Panc1 (cell line): ENCODE measurements at regions not wholly inside any gene's neighbourhood (a gene's known extent, or its start where the extent isn't known, plus 50 kb on each side); places are given as distances from the start of the nearest gene placed in this dataset.

Experiments
- CTCF ChIP-seq: fragments of 450-650 bp; IDR thresholded peaks from 2 replicates; pipeline ENCODE4 v1.5.1; 2017; ENCODE audit warnings: mild to moderate bottlenecking
- TCF7L2 ChIP-seq: IDR thresholded peaks from 2 replicates; pipeline ENCODE4 v1.6.1; 2011; ENCODE audit warnings: mild to moderate bottlenecking, low read depth, low read length, inconsistent platforms
- TF ChIP-seq, protein P1 (sequence below), 2 experiments: IDR thresholded peaks; 2 replicates each; pipeline ENCODE4 v1.6.1; 2011 to 2012; ENCODE audit warnings: low read depth in 2 of 2, control low read depth in 1 of 2, low read length in 1 of 2, mild to moderate bottlenecking in 1 of 2, moderate library complexity in 1 of 2; ENCODE audit not compliant: insufficient read depth in 1 of 2

DNA sequence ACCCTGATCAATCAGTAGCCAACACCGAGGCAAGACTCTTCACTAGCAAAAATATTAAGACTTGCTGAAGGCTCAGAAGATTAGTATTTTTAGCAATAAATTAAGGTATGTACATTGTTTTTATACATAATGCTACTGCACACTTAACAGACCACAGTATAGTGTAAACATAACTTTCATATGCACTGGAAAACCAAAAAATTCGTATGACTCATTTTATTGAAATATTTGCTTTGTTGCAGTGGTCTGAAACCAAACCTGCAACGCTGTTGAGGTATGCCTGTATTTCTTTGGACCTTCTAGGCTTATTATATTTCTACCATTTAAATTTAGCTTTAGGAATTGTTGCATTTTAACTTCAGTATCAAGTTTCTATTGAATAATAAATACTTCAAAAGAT lies 65.8 kb upstream of the BCL9 start:
- TF ChIP-seq CTCF (no peak), TCF7L2 (no peak)
- TF ChIP-seq, protein P1, sequence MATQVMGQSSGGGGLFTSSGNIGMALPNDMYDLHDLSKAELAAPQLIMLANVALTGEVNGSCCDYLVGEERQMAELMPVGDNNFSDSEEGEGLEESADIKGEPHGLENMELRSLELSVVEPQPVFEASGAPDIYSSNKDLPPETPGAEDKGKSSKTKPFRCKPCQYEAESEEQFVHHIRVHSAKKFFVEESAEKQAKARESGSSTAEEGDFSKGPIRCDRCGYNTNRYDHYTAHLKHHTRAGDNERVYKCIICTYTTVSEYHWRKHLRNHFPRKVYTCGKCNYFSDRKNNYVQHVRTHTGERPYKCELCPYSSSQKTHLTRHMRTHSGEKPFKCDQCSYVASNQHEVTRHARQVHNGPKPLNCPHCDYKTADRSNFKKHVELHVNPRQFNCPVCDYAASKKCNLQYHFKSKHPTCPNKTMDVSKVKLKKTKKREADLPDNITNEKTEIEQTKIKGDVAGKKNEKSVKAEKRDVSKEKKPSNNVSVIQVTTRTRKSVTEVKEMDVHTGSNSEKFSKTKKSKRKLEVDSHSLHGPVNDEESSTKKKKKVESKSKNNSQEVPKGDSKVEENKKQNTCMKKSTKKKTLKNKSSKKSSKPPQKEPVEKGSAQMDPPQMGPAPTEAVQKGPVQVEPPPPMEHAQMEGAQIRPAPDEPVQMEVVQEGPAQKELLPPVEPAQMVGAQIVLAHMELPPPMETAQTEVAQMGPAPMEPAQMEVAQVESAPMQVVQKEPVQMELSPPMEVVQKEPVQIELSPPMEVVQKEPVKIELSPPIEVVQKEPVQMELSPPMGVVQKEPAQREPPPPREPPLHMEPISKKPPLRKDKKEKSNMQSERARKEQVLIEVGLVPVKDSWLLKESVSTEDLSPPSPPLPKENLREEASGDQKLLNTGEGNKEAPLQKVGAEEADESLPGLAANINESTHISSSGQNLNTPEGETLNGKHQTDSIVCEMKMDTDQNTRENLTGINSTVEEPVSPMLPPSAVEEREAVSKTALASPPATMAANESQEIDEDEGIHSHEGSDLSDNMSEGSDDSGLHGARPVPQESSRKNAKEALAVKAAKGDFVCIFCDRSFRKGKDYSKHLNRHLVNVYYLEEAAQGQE (IDR thresholded peaks at IDR 0.05; ENCODE audit: insufficient read depth in 1 of 2, low read depth in 2 of 2, low read length in 1 of 2): no peak
